ENCODE measurements at regions not wholly inside any gene's neighbourhood (a gene's known extent, or its start where the extent isn't known, plus 50 kb on each side); places are given as distances from the start of the nearest gene placed in this dataset.
"Not testable (repeated sequence)": the region's sequence is repeated elsewhere in the genome, so short reads cannot be mapped to it uniquely, and the experiment has no call there.

DNA sequence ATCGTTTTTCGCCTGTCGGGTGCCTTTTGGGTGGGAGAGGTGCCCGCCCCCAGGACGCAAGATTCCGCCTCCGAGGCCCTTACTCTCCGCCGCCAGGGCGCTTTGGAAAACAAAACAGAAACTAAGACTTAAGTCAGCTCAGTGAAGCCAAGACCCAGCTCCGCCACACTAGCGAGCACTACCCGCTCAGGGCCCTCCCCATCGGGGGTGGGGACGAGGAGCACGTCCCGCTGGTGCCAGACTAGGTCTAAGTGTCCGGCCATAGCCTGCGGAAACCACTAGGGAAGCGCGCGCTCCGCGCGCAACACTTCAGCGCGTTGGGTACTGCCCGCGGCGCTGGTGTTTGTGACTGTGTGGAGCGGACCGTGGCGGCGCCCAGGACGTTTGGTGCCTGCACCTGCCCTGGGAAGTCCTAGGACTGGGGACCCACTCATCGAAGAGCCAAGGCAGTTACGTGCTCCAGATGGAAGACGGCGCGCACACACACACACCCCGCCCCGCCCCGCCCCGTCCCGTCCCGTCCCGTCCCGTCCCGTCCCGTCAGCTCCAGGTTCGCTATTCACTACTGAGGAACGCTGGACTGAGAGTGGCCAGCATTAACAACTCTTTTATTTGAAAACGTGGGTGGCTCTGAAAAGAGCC, 57.6 kb upstream of the BOLA1 start:
- not testable (repeated sequence) for H3K27ac ChIP-seq, DNase-seq

GRCh38 chr1:149842458-149843064, 56.8 kb upstream of the BOLA1 start:
- no CpG with 5 or more reads among the region's 62 CpGs for WGBS (ENCODE audit: insufficient coverage, low coverage, low lambda C conversion rate, missing lambda C conversion rate)
- ATAC-seq: peak; percentile 73 to 83 (median 78)
- DNase-seq; H3K9me3 ChIP-seq; intact Hi-C loops (cut with DNase I); H3K36me3 ChIP-seq; H3K27ac ChIP-seq; H3K4me3 ChIP-seq; H3K27me3 ChIP-seq: not testable (repeated sequence)
- H3K4me1 ChIP-seq: peaks cover 0 to 31% (median 1%) of the 10 kb centered on the region in 4 donors

More for the DNA sequence above, 57.6 kb upstream of the BOLA1 start:
- peak; percentile 57 to 73 (median 69) for ATAC-seq
- WGBS (ENCODE audit: insufficient coverage, low coverage, low lambda C conversion rate, missing lambda C conversion rate): no CpG with 5 or more reads among the region's 53 CpGs
- H3K36me3 ChIP-seq; intact Hi-C loops (cut with DNase I); H3K27me3 ChIP-seq; H3K9me3 ChIP-seq; H3K4me3 ChIP-seq: not testable (repeated sequence)
- H3K4me1 ChIP-seq: peaks cover 0 to 23% (median 0%) of the 10 kb centered on the region in 4 donors

GRCh38 chr1:149843431-149844041, 55.8 kb upstream of the BOLA1 start:
- DNase-seq: no peak
- no peaks in the 10 kb centered on the region for H3K27me3 ChIP-seq
- ATAC-seq: no peak
- no peak for TF ChIP-seq CTCF (IDR thresholded peaks at IDR 0.05)
- no peak for TF ChIP-seq POLR2A (IDR thresholded peaks at IDR 0.05)
- H3K36me3 ChIP-seq: no peaks in the 10 kb centered on the region
- peak overlapping the region in 2 of 3 donors; percentile 63 to 66 for H3K27ac ChIP-seq
- H3K9me3 ChIP-seq: no peaks in the 10 kb centered on the region
- 2% methylated on average over 9 of the region's 16 CpGs for WGBS (ENCODE audit: insufficient coverage, low coverage, low lambda C conversion rate, missing lambda C conversion rate)
- H3K4me1 ChIP-seq: peaks cover 0 to 41% (median 4%) of the 10 kb centered on the region in 4 donors
- intact Hi-C loops (cut with DNase I): no loop called here
- H3K4me3 ChIP-seq: peak overlapping the region; percentile 51 to 65 (median 53)

DNA sequence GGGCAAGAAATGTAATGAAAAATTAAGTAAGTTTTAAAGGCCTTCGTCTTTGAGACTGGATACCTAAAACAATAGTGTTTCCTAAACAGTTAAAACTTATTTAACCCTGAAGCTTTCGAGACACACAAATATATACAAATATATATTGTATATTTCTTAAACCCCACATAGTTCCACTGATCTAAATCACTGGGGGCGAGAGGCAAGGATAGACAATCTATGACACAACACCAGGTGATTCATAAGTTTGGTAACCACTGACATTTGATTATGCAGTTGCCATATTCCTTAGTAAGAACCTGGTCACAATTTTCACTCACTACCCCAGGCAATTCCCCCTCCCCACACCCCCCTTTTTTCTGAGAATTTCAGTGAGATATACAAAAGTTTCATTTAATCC, 55.3 kb upstream of the BOLA1 start:
- H3K27ac ChIP-seq: no peak overlapping the region
- no peaks in the 10 kb centered on the region for H3K36me3 ChIP-seq
- peaks cover 0 to 46% (median 7%) of the 10 kb centered on the region in 4 donors for H3K4me1 ChIP-seq
- TF ChIP-seq POLR2A (IDR thresholded peaks at IDR 0.05): no peak
- no peak for TF ChIP-seq CTCF (IDR thresholded peaks at IDR 0.05)
- H3K27me3 ChIP-seq: no peaks in the 10 kb centered on the region
- 48% methylated on average over 3 of the region's 3 CpGs for WGBS (ENCODE audit: insufficient coverage, low coverage, low lambda C conversion rate, missing lambda C conversion rate)
- H3K4me3 ChIP-seq: peak overlapping the region in 2 of 3 donors; percentile 51 to 65
- DNase-seq (no peak), ATAC-seq (no peak)
- intact Hi-C loops (cut with DNase I): no loop called here
- no peaks in the 10 kb centered on the region for H3K9me3 ChIP-seq

DNA sequence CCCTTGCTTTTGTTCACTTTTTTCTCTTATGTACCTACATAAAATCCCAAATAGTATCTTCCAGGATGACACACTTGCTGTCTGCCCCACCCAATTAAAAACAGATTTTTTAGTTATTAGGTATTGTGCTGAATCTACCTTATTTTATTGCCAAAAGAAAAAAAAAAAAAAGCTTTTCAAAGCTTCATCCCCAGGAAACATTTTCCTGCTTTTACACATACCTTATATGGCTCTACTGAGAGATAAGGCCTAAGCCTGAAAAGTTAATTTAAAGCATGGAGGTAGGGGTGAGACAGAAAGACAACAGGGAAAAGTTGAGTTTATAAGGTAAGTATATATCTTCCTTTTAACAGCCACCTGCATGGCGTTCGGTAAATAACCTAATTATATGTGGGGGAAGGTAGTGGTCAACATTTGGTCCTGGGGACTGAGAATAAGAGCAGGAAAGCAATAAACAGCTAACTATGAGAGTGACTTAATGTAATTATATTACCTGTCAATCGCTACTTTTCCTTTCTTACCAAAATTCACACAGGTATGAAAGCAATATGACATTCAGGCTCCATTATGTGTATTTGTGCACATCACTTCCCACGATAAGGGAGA, 54.6 kb upstream of the BOLA1 start:
- Histone ChIP-seq H3K9me3 (no peaks in the 10 kb centered on the region), H3K4me1 (peaks cover 0 to 53% (median 10%) of the 10 kb centered on the region in 4 donors), H3K36me3 (no peaks in the 10 kb centered on the region), H3K4me3 (no peak overlapping the region), H3K27me3 (no peaks in the 10 kb centered on the region), H3K27ac (no peak overlapping the region)
- intact Hi-C loops (cut with DNase I): no loop called here
- TF ChIP-seq POLR2A (IDR thresholded peaks at IDR 0.05): no peak
- no peak for TF ChIP-seq CTCF (IDR thresholded peaks at IDR 0.05)
- WGBS (ENCODE audit: insufficient coverage, low coverage, low lambda C conversion rate, missing lambda C conversion rate): 54% methylated on average over 4 of the region's 4 CpGs
- ATAC-seq (no peak), DNase-seq (no peak)
